GM19025 (cell line): ENCODE measurements at regions not wholly inside any gene's neighbourhood (a gene's known extent, or its start where the extent isn't known, plus 50 kb on each side); places are given as distances from the start of the nearest gene placed in this dataset.
"Not testable (repeated sequence)": the region's sequence is repeated elsewhere in the genome, so short reads cannot be mapped to it uniquely, and the experiment has no call there.

Experiments
- ATAC-seq: cut with Tn5 transposase; IDR thresholded peaks from one replicate; pipeline ENCODE4 v1.9.1; 2021; ENCODE audit warnings: mild to moderate bottlenecking, low read depth, moderate library complexity; ENCODE audit not compliant: unreplicated experiment

DNA sequence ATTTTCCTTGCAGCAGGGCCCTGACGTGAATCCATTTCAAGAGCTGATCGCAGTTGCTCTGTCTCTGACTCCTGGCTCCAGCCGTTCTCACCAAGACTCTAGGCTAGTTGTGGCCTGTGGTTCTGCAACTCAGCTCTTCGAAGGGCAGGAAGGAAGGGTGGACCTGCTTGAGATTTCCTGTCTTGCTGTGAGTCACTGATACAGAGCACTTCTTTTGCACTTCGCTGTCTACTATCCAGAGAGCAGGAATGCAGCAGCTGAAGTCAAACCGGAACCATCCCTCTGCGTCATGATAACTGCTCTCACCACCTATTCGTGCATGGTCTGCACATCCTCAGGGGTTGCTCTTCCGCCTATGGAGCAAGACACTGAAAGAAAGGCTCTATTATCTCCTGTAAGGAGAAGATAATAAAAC is 59.7 kb downstream of the RAP2B start:
- ATAC-seq, result peak; percentile 80

DNA sequence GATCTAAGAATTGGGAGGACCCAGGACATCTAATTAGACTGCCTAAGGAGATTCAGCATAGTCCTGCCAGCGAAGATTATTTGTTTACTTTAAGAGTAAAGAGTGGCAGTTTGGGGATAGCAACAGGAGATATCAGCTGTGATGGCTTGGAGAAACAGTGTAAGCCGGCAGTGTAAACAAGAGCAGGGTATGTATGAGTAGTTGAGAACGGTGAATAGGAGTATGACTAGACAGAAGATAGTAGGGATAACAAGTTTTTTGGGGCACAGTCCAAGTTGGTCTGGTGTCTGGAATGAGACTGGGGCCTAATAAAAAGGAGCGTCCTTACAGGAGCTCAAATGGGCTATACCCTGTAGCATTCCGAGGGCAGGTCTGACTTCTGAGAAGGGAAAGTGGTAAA is 64.9 kb downstream of the RAP2B start:
- ATAC-seq, result not testable (repeated sequence)

DNA sequence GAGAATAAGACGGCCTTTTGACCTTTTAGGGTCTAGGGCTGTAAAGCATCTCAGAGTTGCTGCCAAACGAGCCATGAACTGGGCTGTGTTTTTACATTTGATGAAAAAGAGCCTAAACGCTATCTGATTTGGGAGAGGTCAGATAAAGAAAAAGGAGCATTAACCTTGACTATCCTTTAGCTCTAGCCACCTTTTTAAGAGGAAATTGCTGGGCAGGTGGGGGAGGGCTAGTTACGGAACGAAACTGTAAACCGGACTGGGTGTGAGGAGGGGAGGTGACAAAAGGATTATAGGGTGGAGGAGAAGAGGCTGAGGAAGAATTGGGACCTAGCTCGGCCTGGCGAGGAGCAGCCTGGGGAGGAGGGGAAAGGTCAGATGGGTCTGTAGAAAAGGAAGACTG is 68.4 kb downstream of the RAP2B start:
- ATAC-seq, result not testable (repeated sequence)

DNA sequence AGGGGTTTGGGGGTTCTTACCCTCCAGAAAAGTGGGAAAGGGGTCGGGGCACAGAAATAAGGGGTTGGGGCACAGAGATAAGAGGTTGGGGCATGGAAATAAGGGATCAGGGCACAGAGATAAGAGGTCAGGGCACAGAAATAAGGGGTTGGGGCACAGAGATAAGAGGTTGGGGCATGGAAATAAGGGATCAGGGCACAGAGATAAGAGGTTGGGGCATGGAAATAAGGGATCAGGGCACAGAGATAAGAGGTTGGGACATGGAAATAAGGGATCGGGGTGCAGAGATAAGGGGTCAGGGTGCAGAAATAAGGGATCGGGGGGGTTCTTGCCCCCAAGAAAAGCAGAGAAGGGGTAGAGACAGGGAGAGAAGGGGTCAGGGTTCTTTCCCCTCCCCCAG is 69.2 kb downstream of the RAP2B start:
- ATAC-seq, result not testable (repeated sequence)

DNA sequence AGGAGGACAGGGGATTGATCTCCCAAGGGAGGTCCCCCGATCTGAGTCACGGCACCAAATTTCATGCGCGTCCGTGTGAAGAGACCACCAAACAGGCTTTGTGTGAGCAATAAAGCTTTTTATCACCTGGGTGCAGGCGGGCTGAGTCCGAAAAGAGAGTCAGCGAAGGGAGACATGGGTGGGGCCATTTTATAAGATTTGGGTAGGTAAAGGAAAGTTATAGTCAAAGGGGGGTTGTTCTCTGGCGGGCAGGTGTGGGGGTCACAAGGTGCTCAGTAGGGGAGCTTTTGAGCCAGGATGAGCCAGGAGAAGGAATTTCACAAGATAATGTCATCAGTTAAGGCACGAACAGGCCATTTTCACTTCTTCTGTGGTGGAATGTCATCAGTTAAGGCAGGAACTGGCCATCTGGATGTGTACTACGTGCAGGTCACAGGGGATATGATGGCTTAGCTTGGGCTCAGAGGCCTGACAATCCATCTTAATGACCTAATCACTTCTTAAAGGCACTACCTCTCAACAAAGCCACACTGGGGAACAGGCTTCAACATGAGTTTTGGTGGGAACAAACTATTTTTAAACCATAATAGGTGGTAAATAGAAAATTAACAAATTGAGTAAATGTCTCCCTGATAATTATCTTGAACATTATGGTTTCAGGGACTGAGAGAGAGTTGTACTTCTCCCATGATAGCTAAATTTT is 70.2 kb downstream of the RAP2B start:
- not testable (repeated sequence) for ATAC-seq

DNA sequence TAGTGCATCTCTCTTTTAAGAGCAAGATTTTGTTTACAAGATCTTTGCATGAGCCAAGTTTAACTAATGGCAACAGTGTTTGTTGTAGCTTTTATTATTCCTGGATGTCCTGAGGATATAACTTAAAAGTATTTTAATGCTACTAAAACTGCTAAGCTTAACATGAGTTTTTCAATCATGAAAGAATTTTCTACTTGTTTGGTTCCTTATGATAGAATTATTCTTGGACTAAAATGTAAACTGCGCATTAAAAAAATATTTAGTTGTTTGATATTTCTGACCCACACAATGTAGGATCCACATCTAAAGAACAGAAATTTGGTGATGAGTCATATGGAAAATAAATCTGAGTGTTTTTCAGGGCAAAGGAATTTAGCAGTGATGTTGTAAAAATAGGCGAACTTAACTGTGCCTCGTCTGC is 70.8 kb downstream of the RAP2B start:
- no peak for ATAC-seq

DNA sequence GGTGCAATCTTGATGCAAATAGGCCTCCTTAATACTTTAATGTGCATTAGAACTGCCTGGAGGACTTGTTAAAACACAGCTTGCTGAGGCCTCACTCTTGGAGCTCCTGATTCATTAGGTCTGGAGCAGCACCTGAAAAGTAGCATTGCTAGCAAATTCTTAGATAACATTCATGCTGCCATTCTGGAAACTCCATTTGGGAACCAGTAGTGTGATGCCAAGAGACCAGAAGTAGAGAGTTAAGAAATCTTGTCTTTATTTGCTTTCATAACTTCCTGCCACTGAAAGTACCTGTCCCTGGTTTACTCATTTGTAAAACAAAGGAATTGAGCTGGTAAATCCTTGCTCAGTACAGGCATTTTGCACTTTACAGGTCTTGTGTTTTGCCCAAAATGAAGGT is 72.0 kb downstream of the RAP2B start:
- ATAC-seq, result no peak

DNA sequence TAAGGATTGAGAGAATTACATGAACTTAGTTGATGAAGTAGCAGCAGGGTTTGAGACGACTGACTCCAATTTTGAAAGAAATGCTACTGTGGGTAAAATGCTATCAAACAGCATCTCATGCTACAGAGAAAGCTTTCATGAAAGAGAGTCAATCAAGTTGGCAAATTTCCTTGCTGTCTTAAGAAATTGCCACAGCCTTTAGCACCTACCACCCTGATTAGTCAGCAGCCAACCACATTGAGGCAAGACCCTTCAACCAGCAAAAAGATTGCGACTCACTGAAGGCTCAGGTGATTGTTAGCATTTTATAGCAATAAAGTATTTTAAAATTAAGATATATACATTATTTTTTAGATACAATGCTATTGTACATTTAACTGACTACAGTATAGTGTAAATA is 80.9 kb downstream of the RAP2B start:
- ATAC-seq, result no peak

DNA sequence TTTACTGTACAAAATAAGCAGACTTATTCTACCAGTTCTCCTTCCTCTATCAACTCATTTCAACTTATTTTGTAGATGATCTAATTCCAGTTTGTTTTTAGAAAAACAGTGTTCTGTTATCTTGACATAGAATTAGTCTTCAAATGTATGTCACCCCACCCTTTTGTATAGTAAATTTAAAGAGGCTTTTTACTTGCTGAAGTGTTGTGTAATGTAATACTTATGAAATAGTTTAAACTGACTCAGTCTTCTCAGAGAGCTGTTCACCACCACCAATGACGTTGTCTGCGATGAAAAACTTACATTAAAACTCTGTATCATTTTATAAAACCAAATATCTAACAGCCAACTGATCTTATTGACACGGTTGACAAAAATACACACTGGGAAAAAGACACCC is 82.9 kb downstream of the RAP2B start:
- no peak for ATAC-seq

DNA sequence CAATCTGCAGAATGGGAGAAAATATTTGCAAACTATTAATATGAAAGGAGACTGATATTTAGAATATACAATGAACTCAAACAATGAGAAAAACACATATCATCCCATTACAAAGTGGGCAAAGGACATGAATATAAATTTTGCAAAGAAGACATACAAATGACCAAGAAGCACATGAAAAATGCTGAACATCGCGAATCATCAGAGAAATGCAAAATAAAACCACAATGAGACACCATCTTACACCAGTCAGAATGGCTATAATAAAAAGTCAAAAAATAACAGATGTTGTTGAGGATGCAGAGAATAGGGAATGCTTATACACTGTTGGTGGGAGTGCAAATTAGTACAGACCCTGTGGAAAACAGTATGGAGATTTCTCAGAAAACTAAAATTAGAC is 83.6 kb downstream of the RAP2B start:
- no peak for ATAC-seq

DNA sequence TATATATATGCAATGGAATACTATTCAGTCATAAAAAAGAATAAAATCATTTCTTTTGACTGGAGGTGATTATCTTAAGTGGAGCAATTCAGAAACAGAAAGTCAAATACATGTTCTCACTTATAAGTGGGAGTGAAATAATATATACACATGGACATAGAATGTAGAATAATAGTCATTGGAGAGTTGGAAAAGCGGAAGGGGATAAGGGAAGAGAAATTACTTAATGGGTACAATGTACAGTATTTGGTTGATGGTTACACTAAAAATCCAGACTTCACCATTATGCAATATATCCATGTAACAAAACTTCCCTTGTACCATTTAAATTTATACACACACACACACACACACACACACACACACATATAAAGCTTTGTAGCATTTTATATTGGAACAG is 84.3 kb downstream of the RAP2B start:
- no peak for ATAC-seq

DNA sequence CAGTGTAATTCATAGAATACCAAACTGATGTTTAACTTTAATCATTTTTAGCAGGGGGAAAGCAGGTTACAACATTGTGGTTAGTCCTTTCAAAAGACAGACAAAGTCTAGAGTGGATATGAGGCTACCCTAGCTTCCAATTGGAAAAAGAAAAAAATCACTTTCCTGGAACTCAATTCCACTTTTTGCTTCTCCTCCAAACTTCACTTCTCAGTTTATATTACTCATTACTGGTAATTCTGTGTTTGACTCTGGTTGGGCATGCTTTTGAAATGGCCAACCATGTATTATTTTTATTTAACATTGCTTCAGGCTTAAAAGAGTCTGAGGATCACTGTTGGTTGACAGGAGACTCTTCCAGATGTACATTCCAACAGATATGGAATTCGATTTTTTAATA is 84.8 kb downstream of the RAP2B start:
- no peak for ATAC-seq

DNA sequence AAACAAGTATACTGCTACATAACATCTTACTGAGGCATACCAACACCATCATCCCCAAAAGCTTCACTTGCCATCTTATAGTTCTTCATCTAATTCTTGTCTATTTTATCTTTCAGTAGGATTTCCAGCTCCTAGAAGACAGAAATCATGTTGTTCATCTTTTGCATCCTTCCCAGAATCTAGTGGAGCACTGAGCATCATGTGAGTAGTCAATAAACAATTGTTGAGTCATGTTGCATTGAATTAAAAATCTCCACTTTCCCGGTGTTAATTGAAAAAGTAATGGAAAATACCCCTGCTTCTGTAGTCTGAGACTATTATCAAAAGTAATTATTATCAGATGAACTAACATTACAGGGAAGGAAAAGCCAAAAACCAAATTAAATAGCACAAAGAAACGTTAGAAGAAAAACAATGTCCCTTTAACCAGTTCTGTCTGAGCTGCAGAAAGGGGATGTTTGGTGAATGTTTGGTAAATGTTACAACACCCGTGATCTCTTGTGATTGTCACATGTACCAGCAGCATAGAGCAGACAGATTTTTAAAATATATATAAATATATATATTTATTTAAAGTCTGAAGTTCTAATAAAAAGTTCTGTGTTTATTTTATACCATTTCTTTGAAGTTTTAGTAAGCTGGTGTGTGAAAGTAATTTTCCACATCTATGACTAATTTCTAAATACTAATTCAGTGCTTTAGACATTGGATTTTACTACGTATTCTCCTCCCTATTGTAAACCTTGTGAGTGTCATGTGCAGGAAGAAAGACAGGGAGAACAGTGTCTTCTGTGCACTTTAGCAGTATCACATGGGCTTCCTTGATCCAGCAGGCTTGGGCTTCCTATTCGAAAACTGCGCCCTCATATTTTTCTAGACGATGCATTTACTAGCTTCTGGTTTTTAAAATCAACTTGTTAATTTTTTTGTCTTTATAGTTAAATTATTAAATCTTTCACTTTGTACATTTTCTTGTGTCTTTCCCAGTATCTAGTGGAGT is 85.6 kb downstream of the RAP2B start:
- no peak for ATAC-seq

DNA sequence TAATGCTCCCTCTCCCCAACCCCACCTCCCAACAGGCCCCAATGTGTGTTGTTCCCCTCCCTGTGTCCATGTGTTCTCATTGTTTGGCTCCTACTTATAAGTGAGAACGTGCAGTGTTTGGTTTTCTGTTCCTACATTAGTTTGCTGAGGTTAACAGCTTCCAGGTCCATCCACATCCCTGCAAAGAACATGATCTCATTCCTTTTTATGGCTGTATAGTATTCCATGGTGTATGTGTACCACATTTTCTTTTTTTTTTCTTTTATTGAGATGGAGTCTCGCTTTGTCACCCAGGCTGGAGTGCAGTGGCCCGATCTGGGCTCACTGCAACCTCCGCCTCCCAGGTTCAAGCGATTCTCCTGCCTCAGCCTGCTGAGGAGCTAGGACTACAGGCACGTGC is 86.8 kb downstream of the RAP2B start:
- not testable (repeated sequence) for ATAC-seq

DNA sequence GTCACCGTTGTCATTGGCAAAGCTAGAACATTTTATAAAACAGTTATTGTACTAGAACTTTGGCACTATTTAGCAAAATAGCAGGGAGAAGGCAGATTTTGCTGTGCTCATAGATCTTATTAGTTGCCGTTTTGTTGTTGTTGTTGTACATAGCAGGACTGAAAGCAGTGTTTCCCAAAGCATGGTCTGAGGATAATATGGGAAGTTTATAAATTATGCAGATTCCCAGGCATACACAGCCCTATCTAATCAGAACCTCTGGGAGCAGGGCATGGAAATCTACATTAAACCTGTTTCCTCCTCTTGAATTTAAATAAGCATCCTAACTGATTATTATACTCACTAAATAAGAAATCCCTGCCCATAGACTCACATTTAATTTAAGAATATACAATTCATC is 87.9 kb downstream of the RAP2B start:
- ATAC-seq, result no peak

DNA sequence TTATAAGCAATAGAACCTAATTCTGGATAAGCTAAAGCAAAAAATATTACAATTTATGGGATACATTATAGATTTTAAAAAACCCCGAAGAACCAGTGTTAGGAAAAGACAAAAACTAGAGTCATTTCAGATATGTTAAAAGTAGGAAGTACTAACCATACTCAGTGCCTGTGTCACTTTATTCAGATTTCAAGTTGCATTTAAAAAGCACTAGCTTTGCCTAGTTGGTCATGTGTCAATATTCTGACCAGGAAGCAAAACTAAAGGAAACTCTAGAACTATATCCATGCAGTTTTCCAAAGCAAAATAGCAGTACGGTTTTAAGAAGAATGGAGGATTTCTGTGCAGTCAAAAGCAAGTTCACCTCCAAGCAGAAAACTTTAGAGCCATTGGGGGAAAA is 88.4 kb downstream of the RAP2B start:
- no peak for ATAC-seq

DNA sequence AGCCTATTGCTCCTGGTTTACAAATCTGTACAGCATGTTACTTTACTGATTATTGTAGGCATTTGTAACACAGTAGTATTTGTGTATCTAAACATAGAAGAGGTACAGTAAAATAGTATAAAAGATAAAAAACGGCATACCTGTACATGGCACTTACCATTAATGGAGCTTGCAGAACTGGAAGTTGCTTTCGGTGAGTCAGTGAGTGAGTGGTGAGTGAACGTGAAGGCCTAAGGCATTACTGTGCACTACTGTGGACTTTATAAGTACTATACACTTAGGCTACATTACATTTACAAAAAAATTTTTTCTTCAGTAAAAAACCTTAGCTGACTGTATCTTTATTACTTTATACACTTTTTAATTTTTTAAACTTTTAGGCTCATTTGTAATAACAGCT is 90.9 kb downstream of the RAP2B start:
- ATAC-seq, result no peak

DNA sequence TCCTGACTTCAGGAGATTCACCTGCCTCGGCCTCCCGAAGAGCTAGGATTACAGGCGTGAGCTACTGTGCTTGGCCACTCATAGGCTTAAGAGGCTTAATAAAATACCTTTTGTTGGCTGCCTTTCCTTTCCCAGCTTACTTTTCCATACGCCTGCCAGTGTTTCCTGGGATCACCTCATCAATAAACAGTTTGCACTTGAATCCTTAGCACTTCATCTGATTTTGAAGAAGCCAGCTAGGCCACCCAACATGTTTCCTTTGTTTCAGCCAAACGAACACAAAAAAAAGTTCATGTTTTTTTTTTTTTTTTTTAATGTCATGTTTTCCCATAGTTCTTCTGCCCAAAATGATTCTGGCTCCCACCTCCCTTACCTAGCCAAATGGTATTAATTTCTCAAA is 92.3 kb downstream of the RAP2B start:
- no peak for ATAC-seq

DNA sequence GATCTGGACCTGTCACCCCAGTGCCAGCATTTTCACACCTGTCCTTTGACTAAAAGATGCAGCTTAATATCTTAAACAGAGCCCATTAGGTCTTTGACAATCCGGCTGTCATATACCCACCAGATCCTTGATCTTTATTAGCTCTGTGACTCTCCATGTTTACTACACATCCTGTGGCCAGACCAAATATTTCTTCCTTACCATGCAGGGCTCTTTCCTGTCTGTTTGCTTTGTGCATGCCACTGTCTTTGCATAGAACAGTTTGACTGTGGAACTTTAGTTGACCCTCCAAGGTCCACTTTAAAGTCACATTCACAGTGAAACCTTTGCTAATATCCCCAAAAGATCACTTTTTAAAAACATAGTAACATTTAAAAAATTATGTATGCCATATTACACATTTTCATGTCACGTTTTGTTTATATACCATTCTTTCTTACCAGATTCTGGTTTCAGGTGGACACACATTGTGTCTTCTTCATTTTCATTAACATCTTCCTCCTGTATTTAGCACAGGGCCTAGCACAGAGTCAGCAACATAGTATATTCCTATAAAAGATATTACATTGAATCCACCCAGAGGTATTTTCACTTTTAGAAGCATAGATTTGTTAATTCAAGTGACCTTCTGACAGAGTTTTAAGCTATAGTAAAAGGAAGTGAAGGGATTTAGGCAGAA is 95.8 kb downstream of the RAP2B start:
- ATAC-seq, result no peak

DNA sequence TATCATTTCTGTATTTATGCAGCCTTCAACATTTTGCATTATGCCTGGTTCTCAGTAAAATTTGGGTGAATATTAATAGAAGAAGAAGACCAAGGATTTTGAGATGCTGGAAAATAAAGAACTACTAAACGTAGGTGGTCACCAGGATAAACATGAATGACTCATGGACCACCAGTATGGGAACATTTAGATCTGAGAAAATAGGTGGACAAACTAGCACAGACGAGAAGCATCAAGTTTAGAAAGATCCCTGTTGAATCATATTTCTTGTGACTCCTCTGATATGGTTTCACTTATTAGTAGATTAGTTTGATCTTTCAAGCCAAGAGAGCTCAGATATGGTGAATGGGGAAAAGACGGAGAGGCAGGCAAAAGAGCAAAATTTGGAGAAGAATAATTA is 97.9 kb downstream of the RAP2B start:
- no peak for ATAC-seq

DNA sequence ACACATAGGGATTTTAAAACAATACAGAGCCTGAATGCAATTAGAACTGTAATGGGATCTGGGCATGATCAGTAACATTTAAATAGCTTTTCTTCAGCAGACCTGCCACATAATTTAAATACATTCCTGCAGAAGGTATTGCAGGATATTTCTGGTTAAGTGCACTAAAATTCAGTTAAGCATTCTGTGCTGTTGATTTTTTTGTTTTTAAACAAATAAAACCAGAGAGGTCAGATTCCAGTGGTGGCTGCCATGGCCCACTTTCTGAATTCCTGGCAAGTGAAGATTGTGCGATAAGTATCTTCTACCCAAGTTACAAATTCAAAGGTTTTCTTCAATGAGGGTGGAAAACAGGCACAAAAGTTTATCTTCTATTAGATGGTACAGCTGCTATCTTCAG is 98.7 kb downstream of the RAP2B start:
- no peak for ATAC-seq
